Mesenchymal stem cell (in vitro differentiated cells and primary cell): ENCODE measurements at regions not wholly inside any gene's neighbourhood (a gene's known extent, or its start where the extent isn't known, plus 50 kb on each side); places are given as distances from the start of the nearest gene placed in this dataset.

Experiments used
- DNase-seq: peaks from one replicate; pipeline ENCODE4 v3.0.0-alpha.2; 2013
- H2AFZ ChIP-seq: one replicate; pipeline ENCODE4 v1.6.1; 2013; ENCODE audit warnings: low read depth, mild to moderate bottlenecking, control low read depth, inconsistent platforms, low read length, moderate library complexity
- H2AK5ac ChIP-seq: 2 replicates; pipeline ENCODE4 v1.6.1; 2013; ENCODE audit warnings: low read length, moderate library complexity, mild to moderate bottlenecking, inconsistent platforms; ENCODE audit not compliant: severe bottlenecking
- H2BK120ac ChIP-seq: one replicate; pipeline ENCODE4 v1.6.1; 2013; ENCODE audit warnings: low read depth, mild to moderate bottlenecking, inconsistent platforms, low read length, moderate library complexity
- H2BK12ac ChIP-seq, 2 experiments: one replicate each; pipeline ENCODE4 v1.6.1; 2013; ENCODE audit warnings: inconsistent platforms in 2 of 2, low read length in 2 of 2, mild to moderate bottlenecking in 2 of 2, moderate library complexity in 2 of 2, control low read depth in 1 of 2
- H2BK15ac ChIP-seq: one replicate; pipeline ENCODE4 v1.6.1; 2013; ENCODE audit warnings: mild to moderate bottlenecking, low read depth, inconsistent platforms; ENCODE audit not compliant: poor library complexity, severe bottlenecking
- H2BK5ac ChIP-seq: 2 replicates; pipeline ENCODE4 v1.6.1; 2013; ENCODE audit warnings: low read depth, mild to moderate bottlenecking, low read length, control low read depth, inconsistent platforms; ENCODE audit not compliant: poor library complexity, severe bottlenecking
- H3K14ac ChIP-seq, 2 experiments: one replicate each; pipeline ENCODE4 v1.6.1; 2013; ENCODE audit warnings: inconsistent platforms in 2 of 2, low read length in 2 of 2, control low read depth in 1 of 2, mild to moderate bottlenecking in 1 of 2, moderate library complexity in 1 of 2
- H3K18ac ChIP-seq, 2 experiments: one replicate each; pipeline ENCODE4 v1.6.1; 2013; ENCODE audit warnings: inconsistent platforms in 2 of 2, low read length in 2 of 2, control low read depth in 1 of 2, low read depth in 1 of 2, mild to moderate bottlenecking in 1 of 2
- H3K23ac ChIP-seq, 2 experiments: one replicate each; pipeline ENCODE4 v1.6.1; 2013; ENCODE audit warnings: inconsistent platforms in 2 of 2, low read length in 2 of 2, mild to moderate bottlenecking in 2 of 2, moderate library complexity in 2 of 2, control low read depth in 1 of 2
- H3K27ac ChIP-seq: 2 replicates; pipeline ENCODE4 v1.5.1; 2013; ENCODE audit warnings: mild to moderate bottlenecking, moderate library complexity, low read length, control low read depth, inconsistent platforms; ENCODE audit not compliant: poor library complexity, severe bottlenecking
- H3K27me3 ChIP-seq, 2 experiments: 2 replicates each; pipeline versions ENCODE4 v1.6.1 to v1.7.0; 2013; ENCODE audit warnings: low read length in 2 of 2, mild to moderate bottlenecking in 2 of 2, moderate library complexity in 2 of 2, control low read depth in 1 of 2, inconsistent platforms in 1 of 2; ENCODE audit not compliant: control insufficient read depth in 1 of 2, insufficient read depth in 1 of 2
- H3K36me3 ChIP-seq, 2 experiments: 2 replicates each; pipeline versions ENCODE4 v1.6.1 to v1.7.0; 2013; ENCODE audit warnings: low read length in 2 of 2, control low read depth in 1 of 2, inconsistent platforms in 1 of 2, low read depth in 1 of 2, mild to moderate bottlenecking in 1 of 2; ENCODE audit not compliant: insufficient read depth in 2 of 2, control insufficient read depth in 1 of 2
- H3K4ac ChIP-seq, 2 experiments: one replicate each; pipeline ENCODE4 v1.6.1; 2013; ENCODE audit warnings: inconsistent platforms in 2 of 2, low read length in 2 of 2, mild to moderate bottlenecking in 2 of 2, moderate library complexity in 2 of 2, control low read depth in 1 of 2, low read depth in 1 of 2
- H3K4me1 ChIP-seq: 2 replicates; pipeline ENCODE4 v1.6.1; 2013; ENCODE audit warnings: low read depth, low read length, control low read depth; ENCODE audit not compliant: control insufficient read depth, insufficient read depth
- H3K4me2 ChIP-seq: 2 replicates; pipeline ENCODE4 v1.6.1; 2013; ENCODE audit warnings: low read length, mild to moderate bottlenecking, inconsistent platforms; ENCODE audit not compliant: poor library complexity, severe bottlenecking
- H3K4me3 ChIP-seq, 2 experiments: 2 replicates each; pipeline versions ENCODE4 v1.5.1 to v1.7.0; 2013; ENCODE audit warnings: low read length in 2 of 2, mild to moderate bottlenecking in 2 of 2, control low read depth in 1 of 2, low read depth in 1 of 2; ENCODE audit not compliant: insufficient read depth in 1 of 2
- H3K79me1 ChIP-seq: replicated peaks from 2 replicates; pipeline ENCODE4 v1.6.1; 2013; ENCODE audit warnings: mild to moderate bottlenecking, control low read depth, low read length, inconsistent platforms; ENCODE audit not compliant: poor library complexity, severe bottlenecking
- H3K9ac ChIP-seq: 2 replicates; pipeline ENCODE4 v1.7.0; 2013; ENCODE audit warnings: mild to moderate bottlenecking, low read length, moderate library complexity
- H3K9me3 ChIP-seq: 2 replicates; pipeline ENCODE4 v1.7.0; 2013; ENCODE audit warnings: mild to moderate bottlenecking, low read length; ENCODE audit not compliant: control insufficient read depth
- H4K8ac ChIP-seq: one replicate; pipeline ENCODE4 v1.6.1; 2013; ENCODE audit warnings: inconsistent platforms, mild to moderate bottlenecking, low read length, moderate library complexity
- H4K91ac ChIP-seq: one replicate; pipeline ENCODE4 v1.6.1; 2013; ENCODE audit warnings: mild to moderate bottlenecking, low read length, inconsistent platforms
- WGBS: methylation state at CpG from one replicate; pipeline ENCODE4 v1.1.7; 2013; ENCODE audit warnings: mixed read lengths; 5-methylcytosine and 5-hydroxymethylcytosine counted together

- H2AFZ ChIP-seq: no peak overlapping the region
- H3K4me1 ChIP-seq: no peaks in the 10 kb centered on the region
- no peak overlapping the region for H4K91ac ChIP-seq
- no peaks in the 10 kb centered on the region for H3K27me3 ChIP-seq
- no peak overlapping the region for H2BK15ac ChIP-seq
- H4K8ac ChIP-seq: no peak overlapping the region
- no peak overlapping the region for H2BK12ac ChIP-seq
- H3K27ac ChIP-seq: no peak overlapping the region
- no peak for DNase-seq
- H2BK5ac ChIP-seq: no peak overlapping the region
- peaks cover 1% of the 10 kb centered on the region for H3K9me3 ChIP-seq
- H3K18ac ChIP-seq: no peak overlapping the region
- no peak overlapping the region for H3K23ac ChIP-seq
- no peak overlapping the region for H2BK120ac ChIP-seq
- H3K14ac ChIP-seq: no peak overlapping the region
- no peak overlapping the region for H3K9ac ChIP-seq
- H3K79me1 ChIP-seq: no peaks in the 10 kb centered on the region
- no peak overlapping the region for H3K4ac ChIP-seq
- H3K4me2 ChIP-seq: no peak overlapping the region
- no peak overlapping the region for H2AK5ac ChIP-seq
- no peaks in the 10 kb centered on the region for H3K36me3 ChIP-seq
- no peak overlapping the region for H3K4me3 ChIP-seq
Measured at GRCh38 chr9:116039893-116040292, 113.7 kb upstream of the PAPPA start.

- no peak for DNase-seq
- Histone ChIP-seq H3K14ac (no peak overlapping the region), H3K4me2 (no peak overlapping the region), H3K23ac (no peak overlapping the region), H2AFZ (no peak overlapping the region), H3K4me3 (no peak overlapping the region), H2BK12ac (no peak overlapping the region), H3K18ac (no peak overlapping the region), H3K4ac (no peak overlapping the region), H2BK15ac (no peak overlapping the region), H2AK5ac (no peak overlapping the region), H4K8ac (no peak overlapping the region), H2BK5ac (no peak overlapping the region), H2BK120ac (no peak overlapping the region), H3K9me3 (peaks cover 4% of the 10 kb centered on the region), H3K36me3 (no peaks in the 10 kb centered on the region), H3K27me3 (no peaks in the 10 kb centered on the region), H3K4me1 (no peaks in the 10 kb centered on the region), H3K27ac (no peak overlapping the region), H3K9ac (no peak overlapping the region), H4K91ac (no peak overlapping the region), H3K79me1 (no peaks in the 10 kb centered on the region)
- WGBS: 96% methylated on average over 2 of the region's 2 CpGs
Measured at GRCh38 chr9:116042321-116042720, 111.3 kb upstream of the PAPPA start.

- DNase-seq: no peak
- H3K9me3 ChIP-seq: peaks cover 4% of the 10 kb centered on the region
- no peak overlapping the region for H3K9ac ChIP-seq
- H2AFZ ChIP-seq: no peak overlapping the region
- no peak overlapping the region for H3K18ac ChIP-seq
- H3K4me1 ChIP-seq: no peaks in the 10 kb centered on the region
- H2BK12ac ChIP-seq: no peak overlapping the region
- H3K4me3 ChIP-seq: no peak overlapping the region
- H3K23ac ChIP-seq: no peak overlapping the region
- no peaks in the 10 kb centered on the region for H3K27me3 ChIP-seq
- H4K8ac ChIP-seq: no peak overlapping the region
- no peak overlapping the region for H2BK120ac ChIP-seq
- no peak overlapping the region for H2AK5ac ChIP-seq
- H4K91ac ChIP-seq: no peak overlapping the region
- H3K27ac ChIP-seq: no peak overlapping the region
- no peaks in the 10 kb centered on the region for H3K79me1 ChIP-seq
- no peak overlapping the region for H3K4me2 ChIP-seq
- no peak overlapping the region for H3K4ac ChIP-seq
- H2BK5ac ChIP-seq: no peak overlapping the region
- no peak overlapping the region for H2BK15ac ChIP-seq
- no CpG with 5 or more reads among the region's 2 CpGs for WGBS
- H3K14ac ChIP-seq: no peak overlapping the region
- no peaks in the 10 kb centered on the region for H3K36me3 ChIP-seq
Measured at GRCh38 chr9:116045083-116045482, 108.5 kb upstream of the PAPPA start.

GRCh38 chr9:116048081-116048480 is 105.5 kb upstream of the PAPPA start:
- H3K4me2 ChIP-seq: no peak overlapping the region
- DNase-seq: no peak
- WGBS: 96% methylated on average over 1 of the region's 2 CpGs
- no peak overlapping the region for H3K23ac ChIP-seq
- H3K9ac ChIP-seq: no peak overlapping the region
- H3K9me3 ChIP-seq: peaks cover 4% of the 10 kb centered on the region
- no peak overlapping the region for H3K4me3 ChIP-seq
- H3K79me1 ChIP-seq: no peaks in the 10 kb centered on the region
- no peaks in the 10 kb centered on the region for H3K4me1 ChIP-seq
- H2AFZ ChIP-seq: no peak overlapping the region
- H3K4ac ChIP-seq: no peak overlapping the region
- no peak overlapping the region for H4K91ac ChIP-seq
- no peak overlapping the region for H2BK15ac ChIP-seq
- H3K27ac ChIP-seq: no peak overlapping the region
- no peak overlapping the region for H3K14ac ChIP-seq
- H3K27me3 ChIP-seq: no peaks in the 10 kb centered on the region
- no peak overlapping the region for H2BK12ac ChIP-seq
- no peak overlapping the region for H4K8ac ChIP-seq
- no peak overlapping the region for H3K18ac ChIP-seq
- no peaks in the 10 kb centered on the region for H3K36me3 ChIP-seq
- no peak overlapping the region for H2BK5ac ChIP-seq
- H2AK5ac ChIP-seq: no peak overlapping the region
- no peak overlapping the region for H2BK120ac ChIP-seq
